ENCODE measurements at regions not wholly inside any gene's neighbourhood (a gene's known extent, or its start where the extent isn't known, plus 50 kb on each side); places are given as distances from the start of the nearest gene placed in this dataset.
"Not testable (repeated sequence)": the region's sequence is repeated elsewhere in the genome, so short reads cannot be mapped to it uniquely, and the experiment has no call there.

- WGBS (ENCODE audit: insufficient coverage): no CpG with 5 or more reads among the region's 5 CpGs
- H3K27me3 ChIP-seq (ENCODE audit: control insufficient read depth, insufficient read depth, low read length); H3K27ac ChIP-seq (ENCODE audit: low read depth, low read length); H3K9me3 ChIP-seq (ENCODE audit: control insufficient read depth, insufficient read depth, low read length); H3K4me3 ChIP-seq (ENCODE audit: low read depth, low read length); H3K4me1 ChIP-seq (ENCODE audit: control insufficient read depth, insufficient read depth, low read length); DNase-seq (ENCODE audit: low read depth in 4 of 6, low spot score in 6 of 6); H3K36me3 ChIP-seq (ENCODE audit: control insufficient read depth, insufficient read depth, low read length): not testable (repeated sequence)
Measured at GRCh38 chr1:120624565-120625064, 99.1 kb upstream of the NBPF26 start.

GRCh38 chr1:120629832-120630455 lies 93.8 kb upstream of the NBPF26 start:
- H3K4me3 ChIP-seq (ENCODE audit: low read depth, low read length); H3K36me3 ChIP-seq (ENCODE audit: control insufficient read depth, insufficient read depth, low read length); H3K27ac ChIP-seq (ENCODE audit: low read depth, low read length); H3K27me3 ChIP-seq (ENCODE audit: control insufficient read depth, insufficient read depth, low read length); H3K9me3 ChIP-seq (ENCODE audit: control insufficient read depth, insufficient read depth, low read length); DNase-seq (ENCODE audit: low read depth in 4 of 6, low spot score in 6 of 6); H3K4me1 ChIP-seq (ENCODE audit: control insufficient read depth, insufficient read depth, low read length): not testable (repeated sequence)
- WGBS (ENCODE audit: insufficient coverage): no CpG with 5 or more reads among the region's 1 CpG

- WGBS (ENCODE audit: insufficient coverage): no CpG with 5 or more reads among the region's 5 CpGs
- H3K9me3 ChIP-seq (ENCODE audit: control insufficient read depth, insufficient read depth, low read length); H3K27ac ChIP-seq (ENCODE audit: low read depth, low read length); H3K4me3 ChIP-seq (ENCODE audit: low read depth, low read length); H3K27me3 ChIP-seq (ENCODE audit: control insufficient read depth, insufficient read depth, low read length); H3K4me1 ChIP-seq (ENCODE audit: control insufficient read depth, insufficient read depth, low read length); H3K36me3 ChIP-seq (ENCODE audit: control insufficient read depth, insufficient read depth, low read length); DNase-seq (ENCODE audit: low read depth in 4 of 6, low spot score in 6 of 6): not testable (repeated sequence)
Measured at GRCh38 chr1:120634816-120635806, 88.6 kb upstream of the NBPF26 start.

- not testable (repeated sequence) for H3K27me3 ChIP-seq (ENCODE audit: control insufficient read depth, insufficient read depth, low read length); H3K4me1 ChIP-seq (ENCODE audit: control insufficient read depth, insufficient read depth, low read length); H3K9me3 ChIP-seq (ENCODE audit: control insufficient read depth, insufficient read depth, low read length); DNase-seq (ENCODE audit: low read depth in 4 of 6, low spot score in 6 of 6); H3K36me3 ChIP-seq (ENCODE audit: control insufficient read depth, insufficient read depth, low read length); H3K4me3 ChIP-seq (ENCODE audit: low read depth, low read length); H3K27ac ChIP-seq (ENCODE audit: low read depth, low read length)
- no CpG with 5 or more reads among the region's 4 CpGs for WGBS (ENCODE audit: insufficient coverage)
Measured at GRCh38 chr1:120640261-120641013, 83.3 kb upstream of the NBPF26 start.

- H3K9me3 ChIP-seq (ENCODE audit: control insufficient read depth, insufficient read depth, low read length); DNase-seq (ENCODE audit: low read depth in 4 of 6, low spot score in 6 of 6): not testable (repeated sequence)
- WGBS (ENCODE audit: insufficient coverage): no CpG with 5 or more reads among the region's 3 CpGs
Measured at GRCh38 chr1:120641014-120641302, 82.8 kb upstream of the NBPF26 start.

GRCh38 chr1:120647182-120647581 lies 76.6 kb upstream of the NBPF26 start:
- not testable (repeated sequence) for H3K4me3 ChIP-seq (ENCODE audit: low read depth, low read length)
- WGBS (ENCODE audit: insufficient coverage): no CpG with 5 or more reads among the region's 2 CpGs

More at GRCh38 chr1:120641014-120641302, 82.8 kb upstream of the NBPF26 start:
- not testable (repeated sequence) for H3K36me3 ChIP-seq (ENCODE audit: control insufficient read depth, insufficient read depth, low read length); H3K27ac ChIP-seq (ENCODE audit: low read depth, low read length); H3K27me3 ChIP-seq (ENCODE audit: control insufficient read depth, insufficient read depth, low read length); H3K4me3 ChIP-seq (ENCODE audit: low read depth, low read length); H3K4me1 ChIP-seq (ENCODE audit: control insufficient read depth, insufficient read depth, low read length)

GRCh38 chr1:120648915-120649623 lies 74.7 kb upstream of the NBPF26 start:
- not testable (repeated sequence) for H3K27ac ChIP-seq (ENCODE audit: low read depth, low read length); H3K4me3 ChIP-seq (ENCODE audit: low read depth, low read length); H3K36me3 ChIP-seq (ENCODE audit: control insufficient read depth, insufficient read depth, low read length); H3K27me3 ChIP-seq (ENCODE audit: control insufficient read depth, insufficient read depth, low read length); DNase-seq (ENCODE audit: low read depth in 4 of 6, low spot score in 6 of 6); H3K9me3 ChIP-seq (ENCODE audit: control insufficient read depth, insufficient read depth, low read length); H3K4me1 ChIP-seq (ENCODE audit: control insufficient read depth, insufficient read depth, low read length)
- WGBS (ENCODE audit: insufficient coverage): no CpG with 5 or more reads among the region's 7 CpGs

More at GRCh38 chr1:120647182-120647581, 76.6 kb upstream of the NBPF26 start:
- not testable (repeated sequence) for H3K27me3 ChIP-seq (ENCODE audit: control insufficient read depth, insufficient read depth, low read length); H3K36me3 ChIP-seq (ENCODE audit: control insufficient read depth, insufficient read depth, low read length); H3K4me1 ChIP-seq (ENCODE audit: control insufficient read depth, insufficient read depth, low read length); H3K27ac ChIP-seq (ENCODE audit: low read depth, low read length); H3K9me3 ChIP-seq (ENCODE audit: control insufficient read depth, insufficient read depth, low read length); DNase-seq (ENCODE audit: low read depth in 4 of 6, low spot score in 6 of 6)

GRCh38 chr1:120649730-120650129 lies 74.0 kb upstream of the NBPF26 start:
- not testable (repeated sequence) for H3K27ac ChIP-seq (ENCODE audit: low read depth, low read length); H3K4me1 ChIP-seq (ENCODE audit: control insufficient read depth, insufficient read depth, low read length)
- no CpG with 5 or more reads among the region's 2 CpGs for WGBS (ENCODE audit: insufficient coverage)

GRCh38 chr1:120654114-120654513 lies 69.6 kb upstream of the NBPF26 start:
- H3K4me1 ChIP-seq (ENCODE audit: control insufficient read depth, insufficient read depth, low read length); H3K27ac ChIP-seq (ENCODE audit: low read depth, low read length); H3K36me3 ChIP-seq (ENCODE audit: control insufficient read depth, insufficient read depth, low read length); DNase-seq (ENCODE audit: low read depth in 4 of 6, low spot score in 6 of 6); H3K9me3 ChIP-seq (ENCODE audit: control insufficient read depth, insufficient read depth, low read length); H3K27me3 ChIP-seq (ENCODE audit: control insufficient read depth, insufficient read depth, low read length); H3K4me3 ChIP-seq (ENCODE audit: low read depth, low read length): not testable (repeated sequence)
- WGBS (ENCODE audit: insufficient coverage): no CpG with 5 or more reads among the region's 6 CpGs

More at GRCh38 chr1:120649730-120650129, 74.0 kb upstream of the NBPF26 start:
- not testable (repeated sequence) for H3K4me3 ChIP-seq (ENCODE audit: low read depth, low read length); DNase-seq (ENCODE audit: low read depth in 4 of 6, low spot score in 6 of 6); H3K36me3 ChIP-seq (ENCODE audit: control insufficient read depth, insufficient read depth, low read length); H3K27me3 ChIP-seq (ENCODE audit: control insufficient read depth, insufficient read depth, low read length); H3K9me3 ChIP-seq (ENCODE audit: control insufficient read depth, insufficient read depth, low read length)
